IMR-90 (cell line): ENCODE measurements at regions not wholly inside any gene's neighbourhood (a gene's known extent, or its start where the extent isn't known, plus 50 kb on each side); places are given as distances from the start of the nearest gene placed in this dataset.
"Not testable (repeated sequence)": the region's sequence is repeated elsewhere in the genome, so short reads cannot be mapped to it uniquely, and the experiment has no call there.

Source experiments
- ATAC-seq: fragments of 200-7000 bp; cut with Tn5 transposase; 2 replicates; pipeline ENCODE4 v1.9.1; 2020; ENCODE audit warnings: low read depth, mild to moderate bottlenecking, moderate library complexity
- BruUV-seq: library from RNA; stranded (reverse); fragments of 400-500 nt; replicated peaks from 2 replicates; lab custom pipeline; 2021; lab: Mats Ljungman, UMichigan
- CTCF ChIA-PET: fragments of 300-600 bp; formaldehyde crosslinking; extraction: SDS; loops from one replicate; lab custom pipeline; 2021; ENCODE audit warnings: antibody characterized with exemption; lab: Yijun Ruan, JAX
- POLR2A ChIA-PET: fragments of 300-600 bp; sonication (Branson Sonifier 250); formaldehyde crosslinking; loops from one replicate; lab custom pipeline; 2022; ENCODE audit warnings: antibody characterized with exemption; ENCODE audit not compliant: unreplicated experiment; lab: Charles Lee
- DNase-seq: peaks from one replicate; pipeline ENCODE4 v3.0.0; 2013
- H2AFZ ChIP-seq: replicated peaks from 2 replicates; pipeline ENCODE3; 2013; ENCODE audit warnings: low read length, mild to moderate bottlenecking; ENCODE audit not compliant: poor library complexity
- H2AK5ac ChIP-seq: 2 replicates; pipeline ENCODE4 v1.6.1; 2013; ENCODE audit warnings: low read depth, low read length, inconsistent platforms
- H2AK9ac ChIP-seq: replicated peaks from 2 replicates; pipeline ENCODE3; 2013; ENCODE audit warnings: mild to moderate bottlenecking, low read depth, low read length, moderate library complexity; ENCODE audit not compliant: poor library complexity
- H2BK120ac ChIP-seq: 2 replicates; pipeline ENCODE4 v1.6.1; 2013; ENCODE audit warnings: low read depth, low read length, inconsistent platforms
- H2BK15ac ChIP-seq: 3 replicates; pipeline ENCODE4 v1.6.1; 2013; ENCODE audit warnings: low read depth, low read length, inconsistent platforms
- H2BK20ac ChIP-seq: 2 replicates; pipeline ENCODE4 v1.6.1; 2013; ENCODE audit warnings: low read depth, mild to moderate bottlenecking, inconsistent platforms, low read length, moderate library complexity
- H2BK5ac ChIP-seq: 2 replicates; pipeline ENCODE4 v1.6.1; 2013; ENCODE audit warnings: mild to moderate bottlenecking, low read depth, low read length, inconsistent platforms; ENCODE audit not compliant: poor library complexity, severe bottlenecking
- H3K14ac ChIP-seq: replicated peaks from 2 replicates; pipeline ENCODE4 v1.6.1; 2013; ENCODE audit warnings: low read depth, low read length, inconsistent platforms
- H3K18ac ChIP-seq: 2 replicates; pipeline ENCODE4 v1.6.1; 2013; ENCODE audit warnings: low read depth, low read length, control low read depth
- H3K23ac ChIP-seq: 2 replicates; pipeline ENCODE4 v1.6.1; 2013; ENCODE audit warnings: low read depth, low read length, inconsistent platforms
- H3K27ac ChIP-seq: 2 replicates; pipeline ENCODE4 v1.5.1; 2013; ENCODE audit warnings: mild to moderate bottlenecking, control low read depth, low read length; ENCODE audit not compliant: insufficient read depth
- H3K27me3 ChIP-seq: 2 replicates; pipeline ENCODE4 v1.6.1; 2013; ENCODE audit warnings: low read length; ENCODE audit not compliant: control insufficient read depth, insufficient read depth
- H3K36me3 ChIP-seq: 2 replicates; pipeline ENCODE4 v1.6.1; 2013; ENCODE audit warnings: low read length, mixed read lengths; ENCODE audit not compliant: control insufficient read depth, insufficient read depth
- H3K4ac ChIP-seq: 2 replicates; pipeline ENCODE4 v1.6.1; 2013; ENCODE audit warnings: low read depth, low read length, inconsistent platforms
- H3K4me1 ChIP-seq: 2 replicates; pipeline ENCODE4 v1.6.1; 2013; ENCODE audit warnings: low read length, mixed read lengths; ENCODE audit not compliant: control insufficient read depth, insufficient read depth
- H3K4me2 ChIP-seq: 2 replicates; pipeline ENCODE4 v1.6.1; 2013; ENCODE audit warnings: low read depth, mild to moderate bottlenecking, control low read depth, low read length, moderate library complexity
- H3K4me3 ChIP-seq: 2 replicates; pipeline ENCODE4 v1.5.1; 2013; ENCODE audit warnings: low read depth, mild to moderate bottlenecking, control low read depth, low read length, moderate library complexity; ENCODE audit not compliant: insufficient read depth
- H3K56ac ChIP-seq: 2 replicates; pipeline ENCODE4 v1.6.1; 2013; ENCODE audit warnings: low read length, inconsistent platforms; ENCODE audit not compliant: insufficient read depth; ENCODE audit errors: extremely low read depth
- H3K79me1 ChIP-seq, 2 experiments: 2 replicates each; pipeline ENCODE4 v1.6.1; 2013; ENCODE audit warnings: low read length in 2 of 2, inconsistent platforms in 1 of 2, low read depth in 1 of 2
- H3K9ac ChIP-seq: 2 replicates; pipeline ENCODE4 v1.6.1; 2013; ENCODE audit warnings: low read depth, low read length, control low read depth
- H3K9me1 ChIP-seq: 2 replicates; pipeline ENCODE4 v1.6.1; 2013; ENCODE audit warnings: low read length, inconsistent platforms; ENCODE audit not compliant: insufficient read depth
- H3K9me3 ChIP-seq: 2 replicates; pipeline ENCODE4 v1.6.1; 2013; ENCODE audit warnings: low read length; ENCODE audit not compliant: control insufficient read depth, insufficient read depth
- H4K20me1 ChIP-seq: 2 replicates; pipeline ENCODE4 v1.6.1; 2013; ENCODE audit warnings: low read length, inconsistent platforms; ENCODE audit not compliant: insufficient read depth
- H4K5ac ChIP-seq: 2 replicates; pipeline ENCODE4 v1.6.1; 2013; ENCODE audit warnings: mild to moderate bottlenecking, low read depth, low read length, control low read depth
- H4K8ac ChIP-seq, 2 experiments: 2 replicates each; pipeline ENCODE4 v1.6.1; 2013; ENCODE audit warnings: low read depth in 2 of 2, low read length in 2 of 2, control low read depth in 1 of 2, inconsistent platforms in 1 of 2
- H4K91ac ChIP-seq: 2 replicates; pipeline ENCODE4 v1.6.1; 2013; ENCODE audit warnings: low read depth, low read length, inconsistent platforms; ENCODE audit not compliant: insufficient read depth
- whole genome bisulfite sequencing, 2 experiments: methylation state at CpG; one replicate each; pipeline versions ENCODE4 v1.1.5 to v1.1.7; 2013; ENCODE audit warnings: missing lambda C conversion rate in 2 of 2; ENCODE audit not compliant: insufficient read length in 1 of 2; ENCODE audit errors: extremely low coverage in 2 of 2; 5-methylcytosine and 5-hydroxymethylcytosine counted together
- dilution Hi-C: fragments of 300-500 bp; cut with HindIII; formaldehyde crosslinking; loops from one replicate; pipeline ENCODE4 v1.14.3; 2018; ENCODE audit warnings: low sequenced_read_pairs; ENCODE audit not compliant: unreplicated experiment
- in situ Hi-C: fragments of 300-500 bp; cut with MboI; formaldehyde crosslinking; loops from 3 replicates; pipeline ENCODE4 v1.14.3; 2019; ENCODE audit warnings: low sequenced_read_pairs, inconsistent platforms, mixed read lengths
- intact Hi-C: fragments of 100-400 bp; cut with micrococcal nuclease; formaldehyde crosslinking; loops from 2 replicates; pipeline ENCODE4 v1.10.0; 2022

- H3K4ac ChIP-seq, H2BK20ac ChIP-seq, H4K8ac ChIP-seq, H3K27ac ChIP-seq, H3K27me3 ChIP-seq, H3K4me2 ChIP-seq, H3K4me3 ChIP-seq, H4K20me1 ChIP-seq, DNase-seq, H2AFZ ChIP-seq, POLR2A ChIA-PET, intact Hi-C loops, H2AK5ac ChIP-seq, H4K91ac ChIP-seq, H3K9me3 ChIP-seq, H2BK120ac ChIP-seq, in situ Hi-C loops, H3K9ac ChIP-seq, H3K23ac ChIP-seq, H3K56ac ChIP-seq, H2BK15ac ChIP-seq, H4K5ac ChIP-seq, H2BK5ac ChIP-seq, H3K36me3 ChIP-seq, H3K18ac ChIP-seq, H3K9me1 ChIP-seq, H3K4me1 ChIP-seq, ATAC-seq, dilution Hi-C loops, BruUV-seq, H2AK9ac ChIP-seq, H3K14ac ChIP-seq, H3K79me1 ChIP-seq, CTCF ChIA-PET: not testable (repeated sequence)
- WGBS, 2 experiments = 79% methylated on average over 8 of the region's 13 CpGs; no CpG with 5 or more reads in 1 of the 2 experiments
These were observed 254.7 kb downstream of the FOXD4L6 start for GRCh38 chr9:40873753-40874295.

DNA sequence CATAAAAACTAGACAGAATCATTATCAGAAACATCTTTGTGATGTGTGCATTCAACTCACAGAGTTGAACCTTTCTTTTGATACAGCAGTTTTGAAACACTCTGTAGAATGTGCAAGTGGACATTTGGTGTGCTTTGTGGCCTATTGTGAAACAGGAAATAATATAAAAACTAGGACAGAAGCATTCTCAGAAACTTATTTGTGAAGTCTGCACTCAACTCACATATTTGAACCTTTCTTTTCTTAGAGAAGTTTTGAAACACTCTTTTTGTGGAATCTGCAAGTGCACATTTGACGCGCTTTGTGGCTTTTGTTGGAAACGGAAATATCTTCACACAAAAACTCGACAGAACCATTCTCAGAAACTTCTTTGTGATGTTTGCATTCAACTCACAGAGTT lies 260.0 kb downstream of the FOXD4L6 start:
- H4K20me1 ChIP-seq, CTCF ChIA-PET: not testable (repeated sequence)

More for the DNA sequence above, 260.0 kb downstream of the FOXD4L6 start:
- H3K18ac ChIP-seq, H3K79me1 ChIP-seq, H2AK5ac ChIP-seq, H3K14ac ChIP-seq, H3K4ac ChIP-seq, H3K36me3 ChIP-seq, H3K56ac ChIP-seq, BruUV-seq, H4K5ac ChIP-seq, H2BK120ac ChIP-seq, POLR2A ChIA-PET, H2AK9ac ChIP-seq, dilution Hi-C loops, H3K4me2 ChIP-seq, H3K23ac ChIP-seq, H4K91ac ChIP-seq, DNase-seq, H2BK20ac ChIP-seq, H3K27ac ChIP-seq, H3K9me3 ChIP-seq, H2BK5ac ChIP-seq, intact Hi-C loops, H2BK15ac ChIP-seq, H4K8ac ChIP-seq, ATAC-seq, in situ Hi-C loops, H3K4me1 ChIP-seq, H3K4me3 ChIP-seq, H2AFZ ChIP-seq, H3K9ac ChIP-seq, H3K27me3 ChIP-seq, H3K9me1 ChIP-seq: not testable (repeated sequence)
- WGBS, 2 experiments = 100% methylated on average over 2 of the region's 4 CpGs; no CpG with 5 or more reads in 1 of the 2 experiments
